ENCODE measurements at regions not wholly inside any gene's neighbourhood (a gene's known extent, or its start where the extent isn't known, plus 50 kb on each side); places are given as distances from the start of the nearest gene placed in this dataset.

- H2AFZ ChIP-seq (ENCODE audit: low read length), result no peak overlapping the region
- no peak overlapping the region for H3K4me2 ChIP-seq (ENCODE audit: low read length)
- H4K20me1 ChIP-seq (ENCODE audit: insufficient read depth, low read length), result no peaks in the 10 kb centered on the region
- no peaks in the 10 kb centered on the region for H3K9me3 ChIP-seq (ENCODE audit: low read length)
- no peak overlapping the region for H3K27ac ChIP-seq (ENCODE audit: low read depth, low read length, poor library complexity, severe bottlenecking)
- no peaks in the 10 kb centered on the region for H3K9me2 ChIP-seq (ENCODE audit: insufficient read depth, low read length)
- no peaks in the 10 kb centered on the region for H3K79me2 ChIP-seq (ENCODE audit: insufficient read depth, low read depth, low read length)
- ChIA-PET POLR2A (interaction anchor here (0.6 kb wide), 2 partner anchors 809 to 1855 kb away, joined by 3 read pairs; no protein-coding TSS in a partner anchor), CTCF (ENCODE audit: unreplicated experiment) (no interaction called here)
- intact Hi-C loops (cut with micrococcal nuclease; ENCODE audit: unreplicated experiment), result no loop called here
- no peak overlapping the region for H3K4me3 ChIP-seq (ENCODE audit: low read depth, low read length, poor library complexity, severe bottlenecking)
- no peak for DNase-seq (ENCODE audit: low spot score)
- no peaks in the 10 kb centered on the region for H3K36me3 ChIP-seq (ENCODE audit: insufficient read depth, low read length)
- BruUV-seq (replicated peaks), result no TSS peak
- no peaks in the 10 kb centered on the region for H3K4me1 ChIP-seq (ENCODE audit: insufficient read depth, low read length, poor library complexity, severe bottlenecking)
- TF ChIP-seq CTCF (conservative IDR thresholded peaks at IDR 0.05; ENCODE audit: low read length) (no peak), EZH2phosphoT487 (IDR thresholded peaks at IDR 0.05; ENCODE audit: borderline replicate concordance, low read depth, low read length) (no peak)
These were observed 383.7 kb downstream of the NAF1 start for GRCh38 chr4:162782778-162783525.

GRCh38 chr4:162782096-162782777 is 384.5 kb downstream of the NAF1 start:
- H3K9me2 ChIP-seq (ENCODE audit: insufficient read depth, low read length), result no peaks in the 10 kb centered on the region
- no peaks in the 10 kb centered on the region for H4K20me1 ChIP-seq (ENCODE audit: insufficient read depth, low read length)
- H3K4me1 ChIP-seq (ENCODE audit: insufficient read depth, low read length, poor library complexity, severe bottlenecking), result no peaks in the 10 kb centered on the region
- DNase-seq (ENCODE audit: low spot score), result no peak
- POLR2A ChIA-PET, result interaction anchor here (0.6 to 1.2 kb wide), 3 partner anchors 9 to 1856 kb away, joined by 3 to 5 read pairs (median 4); no protein-coding TSS in a partner anchor
- no peaks in the 10 kb centered on the region for H3K9me3 ChIP-seq (ENCODE audit: low read length)
- H3K27ac ChIP-seq (ENCODE audit: low read depth, low read length, poor library complexity, severe bottlenecking), result no peak overlapping the region
- no TSS peak for BruUV-seq (replicated peaks)
- no peak overlapping the region for H2AFZ ChIP-seq (ENCODE audit: low read length)
- H3K36me3 ChIP-seq (ENCODE audit: insufficient read depth, low read length), result no peaks in the 10 kb centered on the region
- H3K79me2 ChIP-seq (ENCODE audit: insufficient read depth, low read depth, low read length), result no peaks in the 10 kb centered on the region
- no peak overlapping the region for H3K4me2 ChIP-seq (ENCODE audit: low read length)
- TF ChIP-seq CTCF (conservative IDR thresholded peaks at IDR 0.05; ENCODE audit: low read length), result no peak
- TF ChIP-seq EZH2phosphoT487 (IDR thresholded peaks at IDR 0.05; ENCODE audit: borderline replicate concordance, low read depth, low read length), result no peak
- CTCF ChIA-PET (ENCODE audit: unreplicated experiment), result no interaction called here
- intact Hi-C loops (cut with micrococcal nuclease; ENCODE audit: unreplicated experiment), result no loop called here
- H3K4me3 ChIP-seq (ENCODE audit: low read depth, low read length, poor library complexity, severe bottlenecking), result no peak overlapping the region
